Gastroesophageal sphincter (tissue), 4 donors: ENCODE measurements at regions not wholly inside any gene's neighbourhood (a gene's known extent, or its start where the extent isn't known, plus 50 kb on each side); places are given as distances from the start of the nearest gene placed in this dataset.

Source experiments
- ATAC-seq: fragments of 150-250 bp; one replicate; pipeline ENCODE4 v1.9.1; 2016; ENCODE audit warnings: mild to moderate bottlenecking, moderate library complexity
- H3K27ac ChIP-seq, 4 donors: fragments of 200-600 bp; sonication (generic) in 3 of 4; 1 replicate in 3 of 4; 2 replicates in 1 of 4; pipeline ENCODE4 v1.5.1; 2016 to 2019
- H3K27me3 ChIP-seq: fragments of 200-600 bp; sonication (generic); one replicate; pipeline ENCODE4 v1.5.1; 2019
- H3K36me3 ChIP-seq, 2 donors: fragments of 200-600 bp; sonication (generic); one replicate each; pipeline ENCODE4 v1.5.1; 2019; ENCODE audit warnings: control low read depth in 1 of 2
- H3K4me1 ChIP-seq, 3 donors: fragments of 200-600 bp; sonication (generic); 1 replicate in 2 of 3; 2 replicates in 1 of 3; pipeline ENCODE4 v1.5.1; 2016 to 2019; ENCODE audit warnings: control low read depth in 2 of 3
- H3K4me3 ChIP-seq, 2 donors: fragments of 200-600 bp; sonication (generic); one replicate each; pipeline ENCODE4 v1.5.1; 2019; ENCODE audit warnings: mild to moderate bottlenecking in 1 of 2, moderate library complexity in 1 of 2
- H3K9me3 ChIP-seq, 3 donors: fragments of 200-600 bp; sonication (generic); one replicate each; pipeline ENCODE4 v1.5.1; 2017 to 2019; ENCODE audit warnings: control low read depth in 2 of 3
- EP300 ChIP-seq: sonication (generic); formaldehyde crosslinking; IDR thresholded peaks from one replicate; pipeline ENCODE4 v1.6.1; 2017; ENCODE audit warnings: antibody characterized with exemption, mild to moderate bottlenecking
- POLR2A ChIP-seq, 2 donors: fragments of 450-650 bp; IDR thresholded peaks; one replicate each; pipeline ENCODE4 v1.6.1; 2017; ENCODE audit warnings: antibody characterized with exemption in 2 of 2, mild to moderate bottlenecking in 2 of 2, moderate library complexity in 1 of 2
- POLR2AphosphoS5 ChIP-seq: sonication (generic); formaldehyde crosslinking; IDR thresholded peaks from one replicate; pipeline ENCODE4 v1.6.1; 2017; ENCODE audit warnings: antibody characterized with exemption
- WGBS, 2 donors: methylation state at CpG; one replicate each; pipeline ENCODE4 v1.1.5; 2018; ENCODE audit warnings: low coverage in 1 of 2; 5-methylcytosine and 5-hydroxymethylcytosine counted together
- TF ChIP-seq, protein P1 (sequence below), 4 experiments: fragments of 200-600 bp in 2 of 4; fragments of 450-650 bp in 2 of 4; sonication (generic) in 1 of 4; IDR thresholded peaks; one replicate each; pipeline ENCODE4 v1.5.1; 2017 to 2019; ENCODE audit warnings: antibody characterized with exemption in 4 of 4, mild to moderate bottlenecking in 2 of 4, moderate library complexity in 2 of 4

DNA sequence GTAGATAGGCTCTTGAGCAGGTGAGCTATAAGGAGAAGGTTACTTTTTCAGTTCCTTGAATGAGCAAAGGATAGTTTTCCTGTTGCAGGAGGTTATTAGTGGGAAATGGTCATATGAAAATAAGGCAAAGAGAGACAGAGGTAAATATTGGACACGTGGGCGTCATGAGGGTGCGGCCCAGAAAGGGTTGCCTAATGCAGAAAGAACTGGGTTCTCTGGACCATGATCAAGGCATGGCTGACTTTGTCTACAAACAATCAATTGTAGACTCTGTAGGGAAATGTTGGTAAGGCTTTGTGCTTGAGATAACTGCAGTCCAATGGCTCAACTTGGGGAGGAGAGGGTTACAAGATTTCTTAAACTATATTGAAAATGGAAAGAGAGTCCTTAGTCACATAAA, 585.8 kb downstream of the BCL11A start:
- no peak overlapping the region for H3K27ac ChIP-seq
- no peaks in the 10 kb centered on the region for H3K36me3 ChIP-seq
- H3K4me1 ChIP-seq = no peaks in the 10 kb centered on the region
- no peak for ATAC-seq
- H3K27me3 ChIP-seq = no peaks in the 10 kb centered on the region
- no peak overlapping the region for H3K4me3 ChIP-seq
- 80 to 88% methylated on average over 1 to 3 of the region's 3 CpGs for WGBS, 2 donors
- TF ChIP-seq EP300 (no peak), POLR2A (IDR thresholded peaks at IDR 0.05) (no peak), POLR2AphosphoS5 (no peak)
- TF ChIP-seq, protein P1, sequence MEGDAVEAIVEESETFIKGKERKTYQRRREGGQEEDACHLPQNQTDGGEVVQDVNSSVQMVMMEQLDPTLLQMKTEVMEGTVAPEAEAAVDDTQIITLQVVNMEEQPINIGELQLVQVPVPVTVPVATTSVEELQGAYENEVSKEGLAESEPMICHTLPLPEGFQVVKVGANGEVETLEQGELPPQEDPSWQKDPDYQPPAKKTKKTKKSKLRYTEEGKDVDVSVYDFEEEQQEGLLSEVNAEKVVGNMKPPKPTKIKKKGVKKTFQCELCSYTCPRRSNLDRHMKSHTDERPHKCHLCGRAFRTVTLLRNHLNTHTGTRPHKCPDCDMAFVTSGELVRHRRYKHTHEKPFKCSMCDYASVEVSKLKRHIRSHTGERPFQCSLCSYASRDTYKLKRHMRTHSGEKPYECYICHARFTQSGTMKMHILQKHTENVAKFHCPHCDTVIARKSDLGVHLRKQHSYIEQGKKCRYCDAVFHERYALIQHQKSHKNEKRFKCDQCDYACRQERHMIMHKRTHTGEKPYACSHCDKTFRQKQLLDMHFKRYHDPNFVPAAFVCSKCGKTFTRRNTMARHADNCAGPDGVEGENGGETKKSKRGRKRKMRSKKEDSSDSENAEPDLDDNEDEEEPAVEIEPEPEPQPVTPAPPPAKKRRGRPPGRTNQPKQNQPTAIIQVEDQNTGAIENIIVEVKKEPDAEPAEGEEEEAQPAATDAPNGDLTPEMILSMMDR (IDR thresholded peaks at IDR 0.05) = no peak
- H3K9me3 ChIP-seq = no peaks in the 10 kb centered on the region

DNA sequence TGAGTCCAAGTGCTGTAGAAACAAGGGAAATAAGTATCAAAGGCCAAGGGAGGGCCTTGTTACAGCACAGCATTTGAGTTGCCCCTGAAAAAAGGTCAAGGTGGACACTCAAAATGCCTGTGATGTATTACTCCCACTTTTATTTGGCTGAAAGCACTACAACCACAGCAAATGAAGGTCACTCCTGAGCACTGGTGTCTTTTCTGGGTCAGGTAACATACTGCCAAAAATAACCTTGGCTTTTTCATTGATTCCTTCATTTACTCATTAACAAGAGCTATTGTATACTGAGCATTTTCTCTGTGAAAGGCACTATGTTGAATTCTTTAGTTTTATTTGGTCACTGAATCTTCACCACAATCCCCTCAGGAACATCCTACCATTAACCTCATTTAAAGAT, 590.3 kb downstream of the BCL11A start:
- no peak overlapping the region for H3K27ac ChIP-seq
- H3K27me3 ChIP-seq = no peaks in the 10 kb centered on the region
- H3K36me3 ChIP-seq = no peaks in the 10 kb centered on the region
- TF ChIP-seq EP300 (no peak), POLR2A (IDR thresholded peaks at IDR 0.05) (no peak), POLR2AphosphoS5 (no peak)
- TF ChIP-seq, protein P1 (IDR thresholded peaks at IDR 0.05) = no peak
- no peak for ATAC-seq
- no peak overlapping the region for H3K4me3 ChIP-seq
- no peaks in the 10 kb centered on the region for H3K9me3 ChIP-seq
- no peaks in the 10 kb centered on the region for H3K4me1 ChIP-seq

DNA sequence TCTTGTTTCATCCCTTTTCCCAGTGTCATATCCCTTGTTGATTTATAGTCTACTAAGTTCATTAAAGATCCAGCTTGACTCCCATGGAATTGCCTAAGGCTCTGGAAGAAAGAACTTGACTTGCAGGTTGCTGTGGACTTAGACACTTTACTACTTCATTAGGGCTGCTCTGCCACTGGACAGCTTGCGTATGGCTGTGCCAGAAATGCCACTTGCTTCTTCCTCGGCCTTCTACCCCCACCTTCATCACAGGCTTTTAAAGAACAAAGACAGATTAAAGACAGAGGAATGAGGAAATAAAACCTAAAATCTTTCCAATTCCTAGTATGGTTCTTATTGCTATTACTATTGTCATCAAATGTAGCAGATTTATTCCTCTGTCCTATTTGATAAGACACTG, 591.7 kb downstream of the BCL11A start:
- Histone ChIP-seq H3K9me3 (no peaks in the 10 kb centered on the region), H3K36me3 (no peaks in the 10 kb centered on the region), H3K27ac (no peak overlapping the region), H3K4me3 (no peak overlapping the region), H3K4me1 (no peaks in the 10 kb centered on the region), H3K27me3 (no peaks in the 10 kb centered on the region)
- no peak for TF ChIP-seq EP300
- no peak for TF ChIP-seq POLR2AphosphoS5
- no peak for TF ChIP-seq POLR2A (IDR thresholded peaks at IDR 0.05)
- TF ChIP-seq, protein P1 (IDR thresholded peaks at IDR 0.05) = no peak
- no peak for ATAC-seq
- WGBS, 2 donors = 58 to 65% methylated on average over 2 of the region's 2 CpGs

DNA sequence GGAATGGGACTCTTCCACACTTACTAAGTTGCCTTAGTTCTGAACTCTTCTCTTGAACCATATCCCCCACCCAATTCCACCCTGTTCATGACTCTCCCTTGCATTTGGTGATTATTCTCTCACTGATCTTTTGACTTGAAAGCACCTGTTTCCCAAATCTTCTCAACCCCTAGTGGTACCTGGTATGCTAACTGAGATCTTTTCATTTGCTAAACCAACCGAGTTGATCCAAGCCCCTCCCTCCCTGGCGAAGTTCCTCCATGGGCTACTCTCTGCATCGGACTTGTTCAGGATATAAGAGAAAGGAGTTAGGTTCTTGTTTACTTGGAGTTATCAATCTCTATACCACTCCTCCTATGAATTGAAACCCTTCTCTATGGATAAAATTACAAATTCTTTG, 593.5 kb downstream of the BCL11A start:
- Histone ChIP-seq H3K27me3 (no peaks in the 10 kb centered on the region), H3K4me1 (no peaks in the 10 kb centered on the region), H3K4me3 (no peak overlapping the region), H3K9me3 (no peaks in the 10 kb centered on the region), H3K36me3 (no peaks in the 10 kb centered on the region), H3K27ac (no peak overlapping the region)
- TF ChIP-seq POLR2A (IDR thresholded peaks at IDR 0.05) (no peak), POLR2AphosphoS5 (no peak), EP300 (no peak)
- TF ChIP-seq, protein P1 (IDR thresholded peaks at IDR 0.05) = no peak
- 55 to 57% methylated on average over 2 to 3 of the region's 3 CpGs for WGBS, 2 donors
- no peak for ATAC-seq

DNA sequence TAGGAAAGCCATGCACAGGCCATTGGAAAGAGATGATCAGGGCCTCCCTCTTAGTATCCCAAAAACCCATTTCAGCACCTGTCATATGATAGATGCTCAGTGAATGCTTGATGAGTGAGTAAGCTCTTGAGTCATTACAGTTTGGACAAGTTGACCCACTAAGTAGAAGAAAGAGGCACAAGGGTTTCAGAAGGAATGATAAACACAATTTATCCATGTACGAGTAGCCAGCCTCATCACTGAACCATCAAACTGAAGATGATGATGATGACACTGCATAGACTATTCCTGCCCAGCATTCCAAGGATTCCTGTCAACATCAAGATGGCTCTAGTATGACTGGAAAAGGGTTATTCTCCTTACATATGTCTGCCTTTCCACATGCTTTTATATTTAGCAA, 596.0 kb downstream of the BCL11A start:
- no peaks in the 10 kb centered on the region for H3K9me3 ChIP-seq
- no peaks in the 10 kb centered on the region for H3K27me3 ChIP-seq
- no peak overlapping the region for H3K4me3 ChIP-seq
- no peak overlapping the region for H3K27ac ChIP-seq
- no peak for ATAC-seq
- no peaks in the 10 kb centered on the region for H3K4me1 ChIP-seq
- 56 to 69% methylated on average over 1 of the region's 1 CpG for WGBS, 2 donors
- H3K36me3 ChIP-seq = no peaks in the 10 kb centered on the region
- TF ChIP-seq POLR2AphosphoS5 (no peak), POLR2A (IDR thresholded peaks at IDR 0.05) (no peak), EP300 (no peak)
- TF ChIP-seq, protein P1 (IDR thresholded peaks at IDR 0.05) = no peak
